ENCODE measurements at regions not wholly inside any gene's neighbourhood (a gene's known extent, or its start where the extent isn't known, plus 50 kb on each side); places are given as distances from the start of the nearest gene placed in this dataset.

DNA sequence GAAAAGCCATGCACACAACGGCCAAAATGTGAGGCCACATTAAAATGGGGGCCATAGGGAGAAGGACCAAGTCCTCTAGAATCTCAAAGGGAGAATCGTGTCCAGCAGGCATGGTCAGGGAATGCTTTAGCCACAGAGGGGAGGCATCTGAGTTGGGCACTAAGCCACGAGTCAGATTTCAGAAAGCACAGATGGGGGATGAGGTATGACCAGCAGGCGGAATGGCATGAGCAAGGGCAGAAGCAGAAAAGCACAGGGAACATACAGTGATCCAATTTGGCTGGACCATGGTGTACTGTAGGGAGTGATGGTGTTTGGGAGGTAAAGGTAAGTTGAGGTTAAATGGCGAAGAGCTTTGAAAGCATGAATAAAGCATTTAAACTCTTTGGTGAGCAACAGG, 214.6 kb downstream of the TLE1 start:
- Mint-ChIP-seq H3K4me1 (ENCODE audit: low read depth) (no peaks in the 10 kb centered on the region), H3K27ac (ENCODE audit: unreplicated experiment) (no peak overlapping the region), H3K36me3 (ENCODE audit: low read depth) (no peaks in the 10 kb centered on the region), H3K9me3 (ENCODE audit: low read depth) (no peaks in the 10 kb centered on the region), H3K27me3 (ENCODE audit: low read depth) (no peaks in the 10 kb centered on the region), H3K4me3 (ENCODE audit: unreplicated experiment) (no peak overlapping the region)
- DNase-seq (ENCODE audit: low spot score), result no peak
- TF ChIP-seq, protein P1, sequence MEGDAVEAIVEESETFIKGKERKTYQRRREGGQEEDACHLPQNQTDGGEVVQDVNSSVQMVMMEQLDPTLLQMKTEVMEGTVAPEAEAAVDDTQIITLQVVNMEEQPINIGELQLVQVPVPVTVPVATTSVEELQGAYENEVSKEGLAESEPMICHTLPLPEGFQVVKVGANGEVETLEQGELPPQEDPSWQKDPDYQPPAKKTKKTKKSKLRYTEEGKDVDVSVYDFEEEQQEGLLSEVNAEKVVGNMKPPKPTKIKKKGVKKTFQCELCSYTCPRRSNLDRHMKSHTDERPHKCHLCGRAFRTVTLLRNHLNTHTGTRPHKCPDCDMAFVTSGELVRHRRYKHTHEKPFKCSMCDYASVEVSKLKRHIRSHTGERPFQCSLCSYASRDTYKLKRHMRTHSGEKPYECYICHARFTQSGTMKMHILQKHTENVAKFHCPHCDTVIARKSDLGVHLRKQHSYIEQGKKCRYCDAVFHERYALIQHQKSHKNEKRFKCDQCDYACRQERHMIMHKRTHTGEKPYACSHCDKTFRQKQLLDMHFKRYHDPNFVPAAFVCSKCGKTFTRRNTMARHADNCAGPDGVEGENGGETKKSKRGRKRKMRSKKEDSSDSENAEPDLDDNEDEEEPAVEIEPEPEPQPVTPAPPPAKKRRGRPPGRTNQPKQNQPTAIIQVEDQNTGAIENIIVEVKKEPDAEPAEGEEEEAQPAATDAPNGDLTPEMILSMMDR (IDR thresholded peaks at IDR 0.05), result no peak

DNA sequence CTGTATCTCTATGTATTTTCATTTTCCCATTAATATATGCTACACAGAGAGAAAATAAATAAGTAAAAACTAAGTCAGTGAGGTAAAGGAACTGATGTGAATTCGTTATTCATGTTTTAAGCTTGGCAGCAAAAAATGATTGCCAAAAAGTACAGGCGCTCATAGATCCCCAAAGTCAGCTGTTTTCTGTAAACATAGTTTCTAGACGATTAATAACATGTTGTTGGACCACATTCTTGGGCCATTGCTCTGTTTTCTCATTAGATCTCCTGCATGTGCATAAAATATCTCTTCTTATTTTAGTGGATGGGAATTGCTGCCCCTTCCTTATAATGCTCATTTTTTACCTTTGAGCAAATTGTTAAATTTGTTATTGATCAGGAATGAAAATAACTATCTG, 215.2 kb downstream of the TLE1 start:
- H3K36me3 Mint-ChIP-seq (ENCODE audit: low read depth), result no peaks in the 10 kb centered on the region
- H3K4me3 Mint-ChIP-seq (ENCODE audit: unreplicated experiment), result no peak overlapping the region
- no peak overlapping the region for H3K27ac Mint-ChIP-seq (ENCODE audit: unreplicated experiment)
- DNase-seq (ENCODE audit: low spot score), result no peak
- H3K4me1 Mint-ChIP-seq (ENCODE audit: low read depth), result no peaks in the 10 kb centered on the region
- TF ChIP-seq, protein P1 (IDR thresholded peaks at IDR 0.05), result no peak
- peaks cover 2% of the 10 kb centered on the region for H3K27me3 Mint-ChIP-seq (ENCODE audit: low read depth)
- no peaks in the 10 kb centered on the region for H3K9me3 Mint-ChIP-seq (ENCODE audit: low read depth)

DNA sequence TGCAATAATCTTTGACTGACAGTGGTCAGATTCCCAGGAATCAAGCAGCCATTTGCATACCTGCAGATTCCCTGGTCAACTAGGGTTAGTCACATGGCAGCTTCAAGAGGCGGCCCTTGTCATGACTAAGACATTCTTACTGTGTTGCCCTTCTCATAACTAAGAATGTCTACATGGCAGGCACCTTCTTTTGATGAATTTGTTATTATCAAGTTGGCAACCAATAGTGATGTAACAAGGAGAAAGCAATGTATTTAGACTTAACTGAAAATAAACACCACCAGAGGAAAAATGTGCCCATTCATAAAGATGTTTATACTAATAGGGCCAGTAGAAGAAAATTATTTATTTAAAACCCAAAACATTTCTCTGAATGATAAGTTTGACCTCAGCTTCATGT, 215.6 kb downstream of the TLE1 start:
- peaks cover 3% of the 10 kb centered on the region for H3K27me3 Mint-ChIP-seq (ENCODE audit: low read depth)
- H3K36me3 Mint-ChIP-seq (ENCODE audit: low read depth), result no peaks in the 10 kb centered on the region
- no peak overlapping the region for H3K4me3 Mint-ChIP-seq (ENCODE audit: unreplicated experiment)
- DNase-seq (ENCODE audit: low spot score), result no peak
- no peaks in the 10 kb centered on the region for H3K9me3 Mint-ChIP-seq (ENCODE audit: low read depth)
- no peak overlapping the region for H3K27ac Mint-ChIP-seq (ENCODE audit: unreplicated experiment)
- H3K4me1 Mint-ChIP-seq (ENCODE audit: low read depth), result no peaks in the 10 kb centered on the region
- TF ChIP-seq, protein P1 (IDR thresholded peaks at IDR 0.05), result no peak

DNA sequence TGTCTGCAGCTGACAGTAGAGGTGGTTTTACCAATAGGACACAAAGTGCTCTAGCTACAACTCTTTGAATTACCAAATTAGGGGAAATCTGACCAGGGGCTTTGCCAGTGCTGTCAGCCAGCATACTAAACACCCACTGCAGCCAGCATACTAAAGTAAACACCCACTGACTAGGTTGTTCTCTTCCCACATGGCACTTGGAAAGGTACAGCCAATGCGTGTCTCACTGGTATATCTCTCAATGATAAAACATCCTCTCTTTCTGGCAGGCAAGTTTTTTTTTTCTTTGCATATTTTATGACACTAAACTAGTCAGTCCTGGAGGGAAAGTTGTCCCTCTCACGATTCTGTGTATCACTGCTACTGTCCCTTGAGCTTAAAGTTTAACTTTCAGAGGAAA, 216.1 kb downstream of the TLE1 start:
- H3K9me3 Mint-ChIP-seq (ENCODE audit: low read depth), result no peaks in the 10 kb centered on the region
- TF ChIP-seq, protein P1 (IDR thresholded peaks at IDR 0.05), result no peak
- no peaks in the 10 kb centered on the region for H3K4me1 Mint-ChIP-seq (ENCODE audit: low read depth)
- H3K4me3 Mint-ChIP-seq (ENCODE audit: unreplicated experiment), result no peak overlapping the region
- H3K27me3 Mint-ChIP-seq (ENCODE audit: low read depth), result peaks cover 3% of the 10 kb centered on the region
- H3K36me3 Mint-ChIP-seq (ENCODE audit: low read depth), result no peaks in the 10 kb centered on the region
- DNase-seq (ENCODE audit: low spot score), result no peak
- H3K27ac Mint-ChIP-seq (ENCODE audit: unreplicated experiment), result no peak overlapping the region

DNA sequence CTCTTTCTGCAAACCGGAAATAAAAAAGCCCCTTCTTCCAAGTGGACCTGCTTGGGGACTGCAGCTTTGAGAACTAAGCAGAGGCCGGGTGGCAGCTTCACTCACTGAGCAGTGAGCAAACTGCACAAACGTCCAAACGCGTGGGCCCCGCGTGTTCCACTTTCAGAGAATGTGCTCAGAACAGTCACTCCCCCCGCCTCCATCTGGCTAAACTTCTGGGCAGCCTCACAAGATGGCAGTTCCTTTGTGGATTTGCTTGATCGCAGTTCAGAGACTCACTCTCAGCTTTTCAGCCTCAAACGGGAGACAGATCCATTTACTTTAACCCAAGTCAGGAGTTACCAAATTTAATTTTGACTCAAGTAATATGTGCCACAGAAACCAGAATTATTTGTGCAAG, 216.6 kb downstream of the TLE1 start:
- no peak for DNase-seq (ENCODE audit: low spot score)
- Mint-ChIP-seq H3K36me3 (ENCODE audit: low read depth) (no peaks in the 10 kb centered on the region), H3K4me3 (ENCODE audit: unreplicated experiment) (no peak overlapping the region), H3K27ac (ENCODE audit: unreplicated experiment) (no peak overlapping the region), H3K9me3 (ENCODE audit: low read depth) (no peaks in the 10 kb centered on the region), H3K4me1 (ENCODE audit: low read depth) (no peaks in the 10 kb centered on the region), H3K27me3 (ENCODE audit: low read depth) (peaks cover 3% of the 10 kb centered on the region)
- TF ChIP-seq, protein P1 (IDR thresholded peaks at IDR 0.05), result no peak

All from chondrocyte (in vitro differentiated cells).